ENCODE measurements at regions not wholly inside any gene's neighbourhood (a gene's known extent, or its start where the extent isn't known, plus 50 kb on each side); places are given as distances from the start of the nearest gene placed in this dataset.
"Not testable (repeated sequence)": the region's sequence is repeated elsewhere in the genome, so short reads cannot be mapped to it uniquely, and the experiment has no call there.

DNA sequence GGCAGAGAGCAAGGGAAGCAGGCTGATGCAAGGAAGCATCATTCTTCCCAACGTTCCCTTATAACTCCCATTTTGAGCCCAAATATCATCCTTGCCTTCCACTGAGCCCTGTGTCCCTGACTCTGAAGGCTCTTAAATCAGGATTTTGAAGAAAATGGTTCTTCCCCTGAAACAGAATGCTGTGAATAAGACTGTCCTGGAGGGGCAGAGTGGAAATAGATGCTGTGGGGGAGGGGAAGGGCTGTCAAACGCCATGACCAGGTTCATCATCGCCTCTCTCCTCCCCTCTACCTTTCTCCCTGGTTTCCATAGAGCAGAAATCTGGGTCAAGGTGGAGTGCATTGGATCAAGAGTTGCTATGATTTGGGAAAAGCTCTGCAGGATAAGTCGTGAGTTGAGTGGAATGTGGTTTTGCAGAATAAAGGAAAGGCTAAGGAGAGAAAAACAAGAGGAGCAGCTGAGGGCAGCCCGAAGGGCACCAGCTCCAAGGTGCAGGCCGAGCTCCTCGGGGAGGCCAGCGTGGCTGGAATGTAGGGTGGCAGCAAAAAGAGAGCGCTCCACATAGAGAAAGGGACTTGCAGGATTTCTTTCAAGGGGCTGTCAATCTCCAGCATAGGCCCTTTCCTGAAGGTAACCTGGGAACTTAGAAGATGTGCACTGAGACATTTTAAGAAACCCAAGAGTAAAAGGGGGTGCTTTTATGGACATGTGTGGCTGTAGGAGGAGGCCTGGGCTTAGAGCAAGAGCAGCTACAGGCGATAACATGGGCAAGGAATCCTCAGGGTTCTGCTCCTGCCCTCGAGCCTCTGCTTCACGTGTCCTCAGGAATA is 120.8 kb upstream of the CDYL start:
- no peak for DNase-seq (ENCODE audit: low read depth in 2 of 2)

DNA sequence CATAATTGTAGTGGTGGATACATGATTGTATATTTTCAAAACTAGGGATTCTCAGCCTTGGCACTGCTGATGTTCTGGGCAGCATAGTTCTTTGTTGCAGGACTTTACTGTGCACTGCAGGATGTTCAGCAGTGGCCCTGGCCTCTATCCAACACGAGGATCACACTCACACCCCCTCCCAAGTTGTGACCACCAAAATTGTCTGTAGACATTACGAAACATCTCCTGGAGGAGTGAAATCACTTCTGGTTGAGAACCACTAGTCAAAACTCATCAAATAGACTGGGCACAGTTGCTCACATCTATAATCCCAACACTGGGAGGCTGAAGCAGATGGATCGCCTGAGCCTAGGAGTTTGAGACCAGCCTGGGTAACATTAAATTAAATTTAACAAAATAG is 123.1 kb upstream of the CDYL start:
- no peak for DNase-seq (ENCODE audit: low read depth in 2 of 2)

DNA sequence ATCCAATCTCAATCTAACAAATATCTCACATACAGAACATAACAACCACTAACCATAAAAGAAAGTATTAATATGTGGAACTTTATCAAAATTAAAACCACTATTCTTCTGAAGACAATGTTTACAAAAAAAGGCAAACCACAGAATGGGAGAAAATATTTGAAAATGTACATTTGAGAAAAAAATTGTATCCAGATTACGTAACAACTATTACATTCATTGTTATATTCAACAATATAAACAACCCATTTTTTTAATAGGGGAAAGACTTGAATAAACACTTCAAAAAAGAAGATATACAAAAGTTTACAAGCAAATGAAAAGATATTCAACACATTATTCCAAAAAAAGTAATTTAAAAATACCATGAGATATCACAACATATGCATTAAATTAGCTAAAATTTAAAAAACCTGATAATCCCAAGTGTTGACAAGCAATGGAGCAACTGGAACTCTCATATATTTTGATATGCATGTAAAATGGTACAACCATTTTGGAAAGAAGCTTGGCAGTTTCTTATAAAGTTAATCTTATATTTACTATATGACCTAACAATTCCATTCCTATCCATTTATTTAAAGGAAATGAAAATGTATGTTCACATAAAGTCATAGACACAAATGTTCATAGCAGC is 124.3 kb upstream of the CDYL start:
- DNase-seq (ENCODE audit: low read depth in 2 of 2) = no peak

DNA sequence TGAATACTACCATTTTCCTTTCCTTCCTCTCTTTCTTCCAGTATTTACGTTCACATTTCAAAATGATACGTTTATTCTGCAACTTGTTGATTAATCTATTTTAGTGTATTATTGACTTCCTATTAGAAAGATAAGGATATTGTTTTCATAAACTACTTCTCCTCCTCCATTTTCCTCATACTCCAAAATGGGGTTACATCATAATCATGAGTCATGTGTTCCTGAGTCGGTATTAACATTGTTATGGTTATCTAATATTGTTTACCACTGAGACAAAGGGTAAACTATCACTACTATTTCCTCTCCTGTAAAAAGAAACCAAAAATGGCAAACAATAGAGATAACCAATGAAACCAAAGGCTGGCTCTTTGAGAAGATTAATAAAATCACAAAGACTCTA is 126.5 kb upstream of the CDYL start:
- no peak for DNase-seq (ENCODE audit: low read depth in 2 of 2)

DNA sequence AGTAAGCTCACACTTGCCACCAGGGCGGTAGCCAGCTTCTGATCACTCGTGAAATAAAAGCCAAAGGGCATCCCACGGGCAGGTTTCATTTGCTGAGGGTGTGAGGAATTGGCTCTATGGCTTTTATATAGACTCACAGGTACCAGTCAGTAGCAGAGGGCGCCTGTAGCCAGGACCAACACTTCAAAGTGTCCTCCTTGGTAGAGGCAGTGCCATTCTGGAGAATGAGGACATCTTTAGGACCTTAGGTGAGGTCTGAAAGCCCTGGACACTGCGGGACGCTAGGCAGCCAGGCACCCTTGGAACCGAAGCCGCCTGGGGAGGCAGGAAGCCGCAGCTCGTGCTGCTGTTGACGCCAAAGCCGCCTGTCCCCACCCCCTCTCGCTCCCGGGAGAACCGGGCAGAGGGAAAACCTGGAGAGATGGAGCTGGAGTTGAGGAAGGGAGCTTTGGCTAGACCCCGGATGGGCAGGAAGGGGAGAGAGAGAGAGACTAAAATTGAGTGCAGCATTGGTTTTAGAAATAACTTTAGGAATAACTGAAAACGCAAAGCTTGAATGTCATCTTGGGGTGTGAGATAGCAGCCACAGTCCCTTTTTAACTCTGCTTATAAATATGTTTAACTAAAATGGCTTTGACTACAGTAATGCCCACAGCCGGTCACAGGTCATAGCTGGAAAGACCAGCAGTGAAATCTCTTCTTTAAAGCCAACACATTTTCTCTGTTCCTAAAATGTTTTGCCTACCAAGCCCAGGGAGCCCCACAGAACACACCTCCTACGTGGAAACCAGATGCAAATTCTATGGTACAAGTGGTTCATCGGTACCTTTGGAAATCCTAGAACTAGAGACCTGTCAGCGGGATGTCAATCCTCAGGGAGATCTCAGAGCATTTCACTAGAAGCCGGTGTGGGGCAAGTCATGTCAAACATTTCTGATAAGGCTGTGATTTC is 128.5 kb upstream of the CDYL start:
- no peak for DNase-seq (ENCODE audit: low read depth in 2 of 2)

DNA sequence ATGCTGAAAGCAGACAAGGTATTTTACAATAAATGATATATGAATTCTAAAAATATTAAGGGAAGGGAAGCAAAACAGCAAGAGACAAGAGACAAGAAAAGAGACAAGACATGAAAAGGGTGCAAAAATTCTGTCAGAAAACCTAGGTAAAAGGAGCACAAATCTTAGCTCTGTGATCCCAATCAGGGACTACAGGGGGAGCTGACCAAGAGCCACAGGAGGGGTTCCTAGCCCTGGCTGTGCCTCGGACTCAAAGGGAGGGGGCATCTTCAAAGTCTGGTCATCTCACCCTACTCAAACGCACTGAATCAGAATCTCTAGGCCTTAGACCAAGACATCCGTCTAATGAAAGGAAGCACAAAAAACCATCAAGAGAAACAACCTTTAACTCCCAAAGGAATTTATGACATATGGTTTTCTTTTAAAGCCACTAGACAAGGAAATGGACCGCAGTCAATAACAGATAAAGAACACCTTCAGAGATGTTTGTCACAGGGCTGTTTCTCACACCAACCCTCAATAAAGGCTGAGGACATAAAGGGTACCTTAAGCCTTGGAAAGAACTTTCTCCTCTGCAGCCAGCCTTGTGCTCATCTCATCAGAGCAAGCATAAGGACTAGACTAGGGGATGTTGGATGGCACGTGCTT is 130.4 kb upstream of the CDYL start:
- DNase-seq (ENCODE audit: low read depth in 2 of 2) = no peak

DNA sequence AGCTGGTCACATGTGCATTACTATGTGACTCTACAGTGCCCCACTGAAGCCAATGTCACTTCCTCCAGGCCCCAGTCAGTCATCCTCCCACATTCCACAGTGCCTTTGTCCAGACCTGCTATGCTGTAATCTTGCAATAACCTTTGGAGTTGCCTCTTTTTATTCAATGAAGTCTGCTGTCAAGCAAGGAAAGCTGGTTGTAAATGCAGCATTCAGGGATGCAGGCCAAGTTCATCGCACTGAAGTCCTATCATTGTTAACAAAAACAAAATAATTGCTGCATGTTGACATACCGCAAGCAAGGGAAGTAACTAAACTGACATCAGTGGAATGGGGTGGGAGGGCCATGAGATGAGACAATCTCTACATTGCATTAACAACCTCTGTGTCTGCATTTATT is 131.2 kb upstream of the CDYL start:
- no peak for DNase-seq (ENCODE audit: low read depth in 2 of 2)

DNA sequence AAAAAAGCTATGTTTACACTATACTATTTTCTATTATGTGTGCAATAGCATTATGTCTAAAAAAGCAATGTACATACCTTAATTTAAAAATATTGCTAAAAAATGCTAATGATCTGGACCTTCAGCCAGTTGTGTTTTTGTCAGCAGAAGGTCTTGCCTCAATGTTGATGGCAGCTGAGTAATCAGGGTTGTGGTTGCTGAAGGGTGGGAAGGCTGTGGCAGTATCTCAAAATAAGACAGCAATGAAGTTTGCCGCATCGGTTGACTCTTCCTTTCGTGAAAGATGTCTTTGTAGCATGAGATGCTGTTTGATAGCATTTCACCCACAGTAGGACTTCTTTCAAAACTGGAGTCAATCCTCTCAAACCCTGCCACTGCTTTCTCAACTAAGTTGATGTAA is 134.7 kb upstream of the CDYL start:
- no peak for DNase-seq (ENCODE audit: low read depth in 2 of 2)

DNA sequence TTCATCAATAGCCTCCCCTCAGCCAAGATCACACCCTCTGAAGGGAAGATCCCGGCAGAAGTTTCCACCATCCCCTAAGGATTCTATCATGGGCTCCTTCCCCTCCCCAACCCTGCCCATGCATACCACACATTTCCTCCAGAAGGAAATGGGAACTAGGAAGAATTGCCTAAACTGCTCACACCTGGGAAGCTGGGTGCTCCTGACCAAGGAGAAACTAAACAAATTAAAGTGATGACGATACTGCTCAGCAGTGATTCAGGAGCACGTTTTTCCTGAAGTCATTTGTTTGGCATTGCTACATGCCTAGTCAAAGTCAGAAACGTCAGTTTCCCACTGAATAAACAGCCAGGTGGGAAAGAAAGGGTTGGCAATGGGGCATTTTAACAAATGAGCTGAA is 136.1 kb upstream of the CDYL start:
- no peak for DNase-seq (ENCODE audit: low read depth in 2 of 2)

DNA sequence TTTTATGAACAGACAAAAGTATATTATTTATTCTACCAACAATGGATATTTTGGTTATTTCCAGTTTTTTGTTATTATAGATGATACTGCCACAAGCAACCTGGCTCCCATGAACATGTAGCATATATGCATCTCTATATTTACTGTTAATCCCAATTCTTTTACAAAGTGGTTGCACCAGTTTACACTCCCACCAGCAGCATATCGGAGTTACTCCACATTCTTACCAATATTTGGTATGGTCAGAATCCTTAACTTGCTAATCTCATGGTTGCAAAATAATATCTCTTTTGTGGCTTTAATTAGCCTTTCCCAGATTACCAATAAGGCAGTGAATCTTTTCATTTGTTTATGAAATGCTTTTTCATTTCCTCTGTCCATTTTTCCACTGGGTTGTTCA is 137.6 kb upstream of the CDYL start:
- no peak for DNase-seq (ENCODE audit: low read depth in 2 of 2)

DNA sequence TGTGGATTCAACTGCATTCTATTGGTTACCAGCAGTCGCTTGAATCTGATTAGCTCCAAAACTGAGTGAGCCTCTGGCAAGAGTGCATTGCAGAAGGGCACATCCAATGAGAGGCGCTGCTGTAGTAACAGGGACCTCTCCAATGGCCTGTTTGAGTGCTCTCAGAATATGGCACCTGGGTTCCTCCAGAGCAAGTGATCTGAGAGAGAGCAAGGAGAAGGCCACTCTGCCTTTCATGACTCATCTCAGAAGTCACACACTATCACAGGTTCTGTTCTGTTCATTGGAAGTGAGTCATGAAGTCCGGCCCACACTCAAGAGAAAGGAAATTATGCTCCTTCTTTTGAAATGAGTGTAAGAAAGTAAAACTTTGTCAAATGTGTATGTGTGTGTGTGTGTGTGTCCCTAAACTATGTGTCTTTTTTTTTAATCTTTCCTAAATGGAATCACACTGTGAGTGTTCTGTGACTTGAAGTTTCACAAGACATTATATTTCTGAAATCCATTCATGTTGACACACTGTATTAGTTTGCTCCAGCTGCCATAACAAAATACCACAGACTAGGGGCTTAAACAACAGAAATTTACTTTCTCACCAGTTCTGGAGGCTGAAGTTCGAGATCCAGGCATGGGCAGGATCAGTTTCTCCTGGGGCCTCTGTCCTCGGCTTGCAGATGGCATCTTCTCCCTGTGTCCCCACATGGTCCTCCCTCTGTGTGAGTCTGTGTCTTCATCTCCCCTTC is 138.3 kb upstream of the CDYL start:
- DNase-seq (ENCODE audit: low read depth in 2 of 2) = no peak

DNA sequence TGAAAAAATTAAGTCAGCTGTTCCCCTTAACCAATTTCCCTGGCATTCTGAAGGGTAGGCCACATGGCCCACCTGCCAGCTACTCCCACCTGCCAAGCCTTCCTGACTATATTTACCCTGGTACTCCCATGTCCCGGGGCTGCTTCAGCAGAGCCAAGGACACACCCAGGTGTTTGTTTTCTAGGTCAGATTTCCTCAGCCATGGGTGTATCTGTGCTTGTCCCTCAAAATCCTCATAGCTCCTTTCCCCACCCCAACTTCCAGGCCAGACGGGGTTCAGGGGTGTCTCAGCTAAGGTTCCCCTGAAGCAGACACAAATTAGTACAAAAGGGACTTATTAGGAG is 139.4 kb upstream of the CDYL start:
- DNase-seq (ENCODE audit: low read depth in 2 of 2) = no peak

DNA sequence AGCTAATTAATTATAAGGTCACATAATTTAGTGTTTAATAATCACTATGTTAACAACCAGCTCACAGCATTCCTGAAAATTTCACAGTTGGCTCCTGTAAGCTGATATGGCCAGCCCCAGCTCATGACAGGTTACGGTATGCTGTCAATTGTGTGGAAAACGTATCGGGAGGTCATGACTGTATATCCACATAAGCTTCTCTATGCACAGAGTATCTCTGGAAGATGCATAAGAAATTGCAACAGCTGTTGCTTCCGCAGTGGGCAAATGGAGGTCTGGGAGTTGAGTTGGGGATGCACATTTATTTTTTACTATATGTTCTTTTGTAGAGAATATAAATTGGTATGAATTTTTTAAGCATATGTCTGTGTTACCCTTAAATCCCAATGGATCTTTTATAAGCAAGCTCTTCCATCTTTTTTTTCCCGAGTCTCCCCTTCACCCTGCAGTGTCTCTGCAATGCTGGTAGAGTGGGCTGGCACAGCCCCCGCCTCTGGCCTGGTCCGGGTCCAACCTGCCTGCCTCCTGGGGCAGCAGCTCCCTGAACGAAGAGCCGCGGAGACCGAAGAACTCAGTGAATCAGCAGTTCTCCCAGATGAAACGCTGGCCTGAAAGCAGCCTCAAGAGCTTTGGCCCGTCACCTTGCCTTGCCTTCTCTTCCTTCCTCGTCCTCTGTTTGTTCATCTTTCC is 139.9 kb upstream of the CDYL start:
- DNase-seq (ENCODE audit: low read depth in 2 of 2) = no peak

DNA sequence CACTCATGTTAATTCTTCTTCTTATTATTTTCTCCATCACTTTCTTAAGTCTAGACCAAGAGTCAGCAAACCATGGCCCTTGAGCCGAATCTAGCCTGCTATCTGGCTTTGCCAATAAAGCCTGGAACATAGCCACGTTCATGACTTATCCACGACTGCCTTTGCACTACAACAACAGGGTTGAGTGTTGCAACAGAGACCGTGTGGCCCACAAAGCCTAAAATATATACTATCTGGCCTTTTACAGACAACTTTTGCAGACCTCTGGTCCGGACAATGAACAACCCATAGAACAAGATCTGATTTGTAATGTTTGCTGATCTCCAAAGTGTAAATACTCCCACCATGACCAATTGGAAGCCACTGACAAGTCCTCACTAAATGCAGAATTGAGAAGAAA is 140.5 kb upstream of the CDYL start:
- DNase-seq (ENCODE audit: low read depth in 2 of 2) = no peak

DNA sequence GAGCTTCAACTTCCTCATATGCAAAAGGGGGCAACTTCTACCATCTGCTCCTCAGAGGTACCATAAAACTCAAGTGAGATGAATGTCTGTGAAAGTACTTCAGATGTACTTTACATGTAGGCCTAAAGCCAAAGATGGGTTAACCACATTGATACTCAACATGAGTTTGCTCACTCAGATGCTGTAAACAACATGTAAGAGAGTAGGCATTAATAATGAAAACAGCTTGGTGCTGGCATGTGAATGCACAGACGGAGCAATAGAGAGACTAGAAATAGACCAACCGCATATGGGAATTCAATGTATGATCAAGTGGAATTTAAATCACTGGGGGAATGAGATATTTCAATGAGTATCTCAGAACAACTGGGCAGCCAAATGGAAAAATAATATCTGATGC is 143.8 kb upstream of the CDYL start:
- DNase-seq (ENCODE audit: low read depth in 2 of 2) = no peak

DNA sequence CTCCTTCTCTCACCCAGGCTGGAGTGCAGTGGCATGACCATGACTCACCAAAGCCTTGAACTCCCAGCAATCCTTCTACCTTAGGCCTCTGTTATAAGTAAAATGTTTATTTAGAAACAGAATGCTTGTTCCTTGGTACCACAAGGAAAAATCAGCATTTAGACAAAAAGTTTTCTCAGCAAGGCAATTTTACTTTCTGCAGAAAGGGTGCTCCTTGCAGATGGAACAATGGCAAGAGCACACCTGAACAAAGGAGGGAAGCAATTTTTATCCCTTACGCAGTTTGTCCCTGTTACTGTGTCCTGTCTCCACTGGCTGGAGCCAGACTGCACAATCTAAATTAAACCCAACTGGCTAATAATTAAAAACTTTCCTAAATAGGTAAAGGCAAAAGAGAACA is 146.4 kb upstream of the CDYL start:
- DNase-seq (ENCODE audit: low read depth in 2 of 2) = not testable (repeated sequence)

DNA sequence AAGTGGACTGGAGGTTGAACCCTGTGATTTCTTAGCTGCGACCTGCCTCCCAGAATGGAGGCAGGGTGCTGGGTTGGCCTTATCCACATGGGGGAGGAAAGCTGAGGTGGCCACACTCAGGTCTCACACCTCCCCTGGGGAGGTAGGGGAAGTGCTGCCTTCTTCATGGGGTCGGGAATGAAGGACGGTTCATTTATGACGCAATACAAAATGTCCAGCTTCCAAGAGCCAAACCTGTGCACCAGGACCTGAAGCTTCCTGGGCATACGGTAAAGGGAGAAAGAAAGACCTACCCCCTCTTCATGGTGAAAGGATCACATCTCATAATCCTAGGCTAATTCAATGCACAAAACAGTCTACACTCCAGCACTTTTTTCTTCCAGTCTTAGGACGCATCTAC is 150.6 kb upstream of the CDYL start:
- no peak for DNase-seq (ENCODE audit: low read depth in 2 of 2)

DNA sequence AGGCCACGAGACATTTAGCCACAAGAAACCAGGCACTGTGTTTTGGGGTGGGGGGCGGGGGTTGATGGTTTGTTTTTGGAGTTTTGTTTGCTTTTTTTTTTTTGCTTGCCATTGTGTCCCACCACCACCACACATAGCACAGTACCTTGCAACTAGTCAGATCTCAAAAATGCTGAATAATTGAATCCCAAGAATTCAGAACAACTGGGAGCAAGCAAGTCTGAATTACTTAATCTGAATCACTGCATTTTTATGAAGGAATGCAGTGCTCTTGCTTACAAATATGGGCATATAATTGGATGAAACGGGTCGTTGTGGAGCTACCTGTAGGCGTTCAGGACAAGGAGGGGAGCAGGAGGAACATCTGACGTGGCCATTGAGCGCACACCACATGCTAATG is 151.5 kb upstream of the CDYL start:
- DNase-seq (ENCODE audit: low read depth in 2 of 2) = no peak

DNA sequence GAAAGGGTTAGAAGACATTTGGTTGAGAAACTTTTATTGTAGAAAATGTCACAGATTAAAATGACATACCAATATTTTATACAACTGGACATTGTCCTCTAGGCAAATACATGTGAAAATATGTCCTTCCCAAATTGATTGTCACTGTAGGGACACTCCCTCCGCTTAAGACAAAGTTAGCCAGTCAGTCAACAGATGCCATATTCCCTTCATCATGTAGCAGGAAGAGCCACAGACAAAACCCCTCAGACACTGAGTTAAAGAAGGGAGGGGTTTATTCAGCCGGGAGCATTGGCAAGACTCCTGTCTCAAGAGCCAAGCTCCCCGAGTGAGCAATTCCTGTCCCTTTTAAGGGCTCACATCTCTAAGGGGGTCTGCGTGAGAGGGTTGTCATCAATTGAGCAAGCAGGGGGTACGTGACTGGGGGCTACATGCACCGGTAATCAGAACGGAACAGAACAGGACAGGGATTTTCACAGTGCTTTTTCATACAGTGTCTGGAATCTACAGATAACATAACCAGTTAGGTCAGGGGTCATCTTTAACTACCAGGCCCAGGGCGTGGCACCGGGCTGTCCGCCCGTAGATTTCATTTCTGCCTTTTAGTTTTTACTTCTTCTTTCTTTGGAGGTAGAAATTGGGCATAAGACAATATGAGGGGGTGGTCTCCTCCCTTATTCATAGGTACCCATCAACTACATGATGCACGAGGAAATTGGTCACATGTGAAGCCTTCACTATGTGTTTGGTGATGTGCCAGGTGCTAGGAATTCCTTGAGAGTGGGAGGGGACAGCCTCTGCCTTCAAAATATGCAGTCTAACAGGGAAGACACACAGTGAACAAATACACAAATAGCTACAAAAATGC is 155.7 kb upstream of the CDYL start:
- DNase-seq (ENCODE audit: low read depth in 2 of 2) = no peak

DNA sequence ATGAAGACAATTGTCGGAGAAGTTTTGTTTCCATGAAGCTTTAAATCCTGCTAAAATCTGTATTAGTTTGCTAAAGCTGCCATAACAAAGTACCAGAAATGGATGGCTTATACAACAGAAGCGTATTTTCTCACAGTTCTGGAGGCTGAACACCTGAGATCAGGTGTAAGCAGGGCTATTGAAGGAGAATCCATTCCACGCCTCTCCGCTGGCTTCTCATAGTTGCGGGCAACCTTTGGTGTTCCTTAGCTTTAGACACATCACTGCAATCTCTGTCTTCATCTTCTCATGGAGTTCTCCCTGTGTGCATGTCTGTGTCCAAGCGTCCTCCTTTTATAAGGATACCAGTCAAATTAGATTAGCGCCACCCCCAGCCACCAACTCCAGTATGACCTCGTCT is 159.9 kb upstream of the CDYL start:
- no peak for DNase-seq (ENCODE audit: low read depth in 2 of 2)
